ENCODE measurements at regions not wholly inside any gene's neighbourhood (a gene's known extent, or its start where the extent isn't known, plus 50 kb on each side); places are given as distances from the start of the nearest gene placed in this dataset.

DNA sequence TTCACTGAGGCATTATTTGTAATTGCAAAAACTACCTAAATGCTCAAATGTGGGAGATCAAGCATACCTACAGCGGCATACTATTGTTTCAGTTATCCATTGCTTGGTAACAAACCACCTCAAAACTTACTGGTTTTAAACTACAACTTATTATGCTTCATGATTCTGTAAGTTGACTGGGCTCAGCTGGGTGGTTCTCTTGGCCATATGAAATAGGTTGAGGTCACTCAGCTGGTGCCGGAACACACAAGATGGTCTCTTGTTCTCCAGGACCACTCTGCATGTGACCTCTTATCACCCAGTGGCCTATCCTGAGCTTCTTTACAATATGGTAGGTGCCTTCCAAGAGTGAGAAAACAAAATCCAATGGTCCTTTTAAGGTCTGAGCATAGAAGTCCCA is 195.4 kb upstream of the FGGY start:
- H3K56ac ChIP-seq (ENCODE audit: low read length) = no peak overlapping the region
- no peak overlapping the region for H2BK5ac ChIP-seq (ENCODE audit: low read length)
- H3K23ac ChIP-seq (ENCODE audit: low read length) = no peak overlapping the region
- no peaks in the 10 kb centered on the region for H3K27me3 ChIP-seq (ENCODE audit: insufficient read depth, low read length, poor library complexity)
- H2BK120ac ChIP-seq (ENCODE audit: low read depth, low read length) = no peak overlapping the region
- no peak overlapping the region for H3K4ac ChIP-seq (ENCODE audit: low read depth, low read length)
- no peaks in the 10 kb centered on the region for H3K79me1 ChIP-seq (ENCODE audit: low read length)
- H3K18ac ChIP-seq (ENCODE audit: low read length) = no peak overlapping the region
- H2BK15ac ChIP-seq (replicated peaks; ENCODE audit: low read depth) = no peak overlapping the region
- WGBS (ENCODE audit: extremely low coverage, insufficient coverage, low lambda C conversion rate) = no CpG with 5 or more reads among the region's 2 CpGs
- H3K4me3 ChIP-seq (ENCODE audit: low read length) = no peak overlapping the region
- no peak for DNase-seq
- no peaks in the 10 kb centered on the region for H3K4me1 ChIP-seq (ENCODE audit: control insufficient read depth, low read depth, low read length)
- no peaks in the 10 kb centered on the region for H3K79me2 ChIP-seq (ENCODE audit: control insufficient read depth, insufficient read depth, low read length)
- no peak overlapping the region for H4K8ac ChIP-seq (ENCODE audit: low read depth, low read length)
- H2AK5ac ChIP-seq (ENCODE audit: low read length) = no peak overlapping the region
- H3K4me2 ChIP-seq (ENCODE audit: low read length) = no peak overlapping the region
- no peak overlapping the region for H3K9ac ChIP-seq (ENCODE audit: low read length)
- H4K5ac ChIP-seq (ENCODE audit: low read length) = no peak overlapping the region
- H3K27ac ChIP-seq (ENCODE audit: low read depth, low read length) = no peak overlapping the region
- no peaks in the 10 kb centered on the region for H3K36me3 ChIP-seq (ENCODE audit: control insufficient read depth, insufficient read depth, low read length)

DNA sequence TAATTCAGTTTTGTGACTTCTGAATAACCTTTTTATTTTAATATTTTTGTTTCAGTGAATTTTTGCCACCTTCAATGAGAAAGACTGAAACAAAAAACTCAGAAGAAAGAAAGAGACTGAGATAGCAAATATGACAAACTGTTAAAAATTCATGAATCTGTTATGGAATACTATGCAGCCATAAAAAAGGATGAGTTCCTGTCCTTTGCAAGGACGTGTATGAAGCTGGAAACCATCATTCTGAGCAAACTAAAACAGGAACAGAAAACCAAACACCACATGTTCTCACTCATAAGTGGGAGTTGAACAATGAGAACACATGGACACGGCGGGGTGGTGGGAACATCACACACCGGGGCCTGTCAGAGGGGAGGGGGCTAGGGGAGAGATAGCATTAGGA is 193.4 kb upstream of the FGGY start:
- H3K4ac ChIP-seq (ENCODE audit: low read depth, low read length) = no peak overlapping the region
- no peak overlapping the region for H3K4me3 ChIP-seq (ENCODE audit: low read length)
- DNase-seq = no peak
- H2BK5ac ChIP-seq (ENCODE audit: low read length) = no peak overlapping the region
- H3K4me2 ChIP-seq (ENCODE audit: low read length) = no peak overlapping the region
- no peaks in the 10 kb centered on the region for H3K27me3 ChIP-seq (ENCODE audit: insufficient read depth, low read length, poor library complexity)
- no peak overlapping the region for H3K27ac ChIP-seq (ENCODE audit: low read depth, low read length)
- no peak overlapping the region for H4K5ac ChIP-seq (ENCODE audit: low read length)
- H2AK5ac ChIP-seq (ENCODE audit: low read length) = no peak overlapping the region
- H3K23ac ChIP-seq (ENCODE audit: low read length) = no peak overlapping the region
- no peaks in the 10 kb centered on the region for H3K79me1 ChIP-seq (ENCODE audit: low read length)
- H2BK15ac ChIP-seq (replicated peaks; ENCODE audit: low read depth) = no peak overlapping the region
- H3K36me3 ChIP-seq (ENCODE audit: control insufficient read depth, insufficient read depth, low read length) = no peaks in the 10 kb centered on the region
- no peaks in the 10 kb centered on the region for H3K79me2 ChIP-seq (ENCODE audit: control insufficient read depth, insufficient read depth, low read length)
- WGBS (ENCODE audit: extremely low coverage, insufficient coverage, low lambda C conversion rate) = no CpG with 5 or more reads among the region's 4 CpGs
- no peak overlapping the region for H3K9ac ChIP-seq (ENCODE audit: low read length)
- no peak overlapping the region for H3K56ac ChIP-seq (ENCODE audit: low read length)
- H3K18ac ChIP-seq (ENCODE audit: low read length) = no peak overlapping the region
- no peak overlapping the region for H4K8ac ChIP-seq (ENCODE audit: low read depth, low read length)
- H3K4me1 ChIP-seq (ENCODE audit: control insufficient read depth, low read depth, low read length) = no peaks in the 10 kb centered on the region
- H2BK120ac ChIP-seq (ENCODE audit: low read depth, low read length) = no peak overlapping the region

DNA sequence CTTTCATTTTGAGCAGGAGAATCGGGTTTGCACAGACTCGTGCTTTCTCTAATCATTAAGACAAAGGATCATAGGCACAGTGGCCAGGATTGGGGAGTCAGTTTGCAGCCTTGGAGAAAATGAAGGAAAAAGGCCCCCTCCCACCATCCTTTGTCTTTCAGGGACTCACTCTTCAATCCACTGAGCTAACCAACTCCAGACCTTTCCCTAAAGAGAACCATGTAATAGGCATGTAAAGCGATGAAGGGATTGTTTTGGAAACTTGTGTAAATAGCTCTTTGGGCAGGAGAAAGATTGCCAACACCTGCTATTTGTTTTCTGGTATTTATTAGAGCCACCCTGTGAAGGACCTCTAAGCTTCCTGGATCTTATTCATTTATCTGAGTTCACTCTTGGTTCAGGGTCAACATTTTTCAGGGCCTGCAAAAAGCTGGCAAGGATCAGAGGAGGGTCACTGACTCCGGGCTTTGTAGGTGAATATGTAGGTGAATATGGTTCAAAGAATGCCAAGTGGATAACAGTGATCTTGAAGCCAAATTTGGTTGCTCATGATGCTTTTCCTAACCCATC is 192.6 kb upstream of the FGGY start:
- no peak overlapping the region for H2BK120ac ChIP-seq (ENCODE audit: low read depth, low read length)
- H3K27ac ChIP-seq (ENCODE audit: low read depth, low read length) = no peak overlapping the region
- no peak overlapping the region for H3K18ac ChIP-seq (ENCODE audit: low read length)
- H3K4me3 ChIP-seq (ENCODE audit: low read length) = no peak overlapping the region
- WGBS (ENCODE audit: extremely low coverage, insufficient coverage, low lambda C conversion rate) = no CpG with 5 or more reads among the region's 4 CpGs
- no peak overlapping the region for H2BK5ac ChIP-seq (ENCODE audit: low read length)
- no peak overlapping the region for H2BK15ac ChIP-seq (replicated peaks; ENCODE audit: low read depth)
- no peak overlapping the region for H3K23ac ChIP-seq (ENCODE audit: low read length)
- H3K27me3 ChIP-seq (ENCODE audit: insufficient read depth, low read length, poor library complexity) = no peaks in the 10 kb centered on the region
- no peaks in the 10 kb centered on the region for H3K79me2 ChIP-seq (ENCODE audit: control insufficient read depth, insufficient read depth, low read length)
- H2AK5ac ChIP-seq (ENCODE audit: low read length) = no peak overlapping the region
- no peak for DNase-seq
- H3K4me2 ChIP-seq (ENCODE audit: low read length) = no peak overlapping the region
- H3K79me1 ChIP-seq (ENCODE audit: low read length) = no peaks in the 10 kb centered on the region
- H3K36me3 ChIP-seq (ENCODE audit: control insufficient read depth, insufficient read depth, low read length) = no peaks in the 10 kb centered on the region
- H3K9ac ChIP-seq (ENCODE audit: low read length) = no peak overlapping the region
- no peak overlapping the region for H3K4ac ChIP-seq (ENCODE audit: low read depth, low read length)
- no peak overlapping the region for H3K56ac ChIP-seq (ENCODE audit: low read length)
- H4K8ac ChIP-seq (ENCODE audit: low read depth, low read length) = no peak overlapping the region
- no peak overlapping the region for H4K5ac ChIP-seq (ENCODE audit: low read length)
- no peaks in the 10 kb centered on the region for H3K4me1 ChIP-seq (ENCODE audit: control insufficient read depth, low read depth, low read length)

DNA sequence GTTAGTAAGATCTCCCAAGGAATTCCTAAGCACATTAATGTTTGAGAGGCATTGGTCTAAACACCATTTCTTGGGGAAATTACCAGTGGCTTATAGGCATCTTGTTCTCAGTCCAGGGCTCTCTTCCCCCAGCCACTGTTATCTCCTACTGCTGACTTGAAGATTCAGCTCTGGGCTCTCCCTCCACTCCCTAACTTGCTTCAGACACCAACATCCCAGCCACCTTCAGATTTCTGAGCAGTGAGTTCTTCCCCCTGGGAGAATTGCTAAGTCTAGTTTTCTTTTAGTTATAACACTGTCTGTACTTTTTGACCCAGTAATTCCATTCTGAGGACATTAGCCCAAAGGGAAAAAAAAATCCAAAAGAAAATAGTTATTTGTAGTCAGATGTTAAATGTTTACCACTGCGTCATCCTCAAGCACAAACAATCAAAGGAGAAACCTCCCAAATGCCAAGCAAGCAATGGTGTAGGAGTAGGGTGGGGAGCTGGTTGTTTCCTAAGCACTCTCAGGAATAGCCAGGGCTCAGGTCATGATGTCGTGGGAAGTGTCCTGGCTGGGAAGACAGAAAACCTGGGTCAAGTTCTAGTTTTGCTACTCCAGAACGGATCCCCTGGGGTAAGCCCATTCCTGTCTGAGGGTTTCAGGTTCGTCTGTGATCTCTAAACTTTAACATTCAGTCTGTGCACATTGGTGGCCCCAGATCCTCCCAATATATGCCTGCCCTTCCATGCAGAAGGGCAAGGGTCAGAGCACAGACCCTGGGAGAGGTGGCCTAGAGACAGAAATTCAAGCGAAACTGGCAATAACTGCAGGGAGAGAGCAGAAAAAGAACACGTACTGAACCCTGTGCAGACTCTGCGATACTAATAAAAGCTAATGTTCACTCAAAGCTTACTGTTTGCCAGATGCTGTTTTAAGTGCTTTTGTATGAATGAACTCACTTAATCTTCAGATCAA is 191.1 kb upstream of the FGGY start:
- H3K56ac ChIP-seq (ENCODE audit: low read length) = no peak overlapping the region

DNA sequence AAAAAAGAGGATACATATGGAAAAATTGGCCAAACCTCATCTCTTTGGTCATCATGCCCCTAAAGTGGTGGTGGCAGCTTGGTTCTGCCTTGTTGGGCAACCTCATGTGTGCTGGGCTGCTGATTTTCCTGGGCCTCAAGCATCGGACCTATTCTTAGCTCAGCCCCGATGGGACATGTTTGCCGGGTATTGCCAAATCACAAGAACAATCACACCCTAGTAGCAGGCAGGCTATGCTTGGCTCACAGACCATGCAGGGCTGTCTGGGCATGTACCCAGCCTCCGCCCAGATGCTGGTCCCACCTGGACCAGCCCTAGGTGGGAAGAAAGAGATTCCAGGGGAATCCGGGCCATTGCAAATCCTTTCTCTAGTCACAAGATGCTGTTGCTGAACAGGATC is 189.4 kb upstream of the FGGY start:
- no peaks in the 10 kb centered on the region for H3K36me3 ChIP-seq (ENCODE audit: control insufficient read depth, insufficient read depth, low read length)
- no peak overlapping the region for H2AK5ac ChIP-seq (ENCODE audit: low read length)
- no peak for DNase-seq
- no peak overlapping the region for H3K4me3 ChIP-seq (ENCODE audit: low read length)
- H3K23ac ChIP-seq (ENCODE audit: low read length) = no peak overlapping the region
- no peak overlapping the region for H2BK15ac ChIP-seq (replicated peaks; ENCODE audit: low read depth)
- no peak overlapping the region for H3K9ac ChIP-seq (ENCODE audit: low read length)
- H3K4me2 ChIP-seq (ENCODE audit: low read length) = no peak overlapping the region
- no peak overlapping the region for H4K5ac ChIP-seq (ENCODE audit: low read length)
- no peak overlapping the region for H2BK120ac ChIP-seq (ENCODE audit: low read depth, low read length)
- H2BK5ac ChIP-seq (ENCODE audit: low read length) = no peak overlapping the region
- H3K4me1 ChIP-seq (ENCODE audit: control insufficient read depth, low read depth, low read length) = no peaks in the 10 kb centered on the region
- no peak overlapping the region for H3K27ac ChIP-seq (ENCODE audit: low read depth, low read length)
- no peak overlapping the region for H3K56ac ChIP-seq (ENCODE audit: low read length)
- H4K8ac ChIP-seq (ENCODE audit: low read depth, low read length) = no peak overlapping the region
- WGBS (ENCODE audit: extremely low coverage, insufficient coverage, low lambda C conversion rate) = no CpG with 5 or more reads among the region's 5 CpGs
- H3K27me3 ChIP-seq (ENCODE audit: insufficient read depth, low read length, poor library complexity) = no peaks in the 10 kb centered on the region
- H3K4ac ChIP-seq (ENCODE audit: low read depth, low read length) = no peak overlapping the region
- no peaks in the 10 kb centered on the region for H3K79me2 ChIP-seq (ENCODE audit: control insufficient read depth, insufficient read depth, low read length)
- H3K79me1 ChIP-seq (ENCODE audit: low read length) = no peaks in the 10 kb centered on the region
- H3K18ac ChIP-seq (ENCODE audit: low read length) = no peak overlapping the region

More for the DNA sequence above, 191.1 kb upstream of the FGGY start:
- H3K27ac ChIP-seq (ENCODE audit: low read depth, low read length) = no peak overlapping the region
- H3K4ac ChIP-seq (ENCODE audit: low read depth, low read length) = no peak overlapping the region
- no peak overlapping the region for H3K18ac ChIP-seq (ENCODE audit: low read length)
- DNase-seq = no peak
- H2AK5ac ChIP-seq (ENCODE audit: low read length) = no peak overlapping the region
- H2BK5ac ChIP-seq (ENCODE audit: low read length) = no peak overlapping the region
- H4K5ac ChIP-seq (ENCODE audit: low read length) = no peak overlapping the region
- H3K27me3 ChIP-seq (ENCODE audit: insufficient read depth, low read length, poor library complexity) = no peaks in the 10 kb centered on the region
- H3K9ac ChIP-seq (ENCODE audit: low read length) = no peak overlapping the region
- H3K36me3 ChIP-seq (ENCODE audit: control insufficient read depth, insufficient read depth, low read length) = no peaks in the 10 kb centered on the region
- no peak overlapping the region for H3K4me3 ChIP-seq (ENCODE audit: low read length)
- H3K79me2 ChIP-seq (ENCODE audit: control insufficient read depth, insufficient read depth, low read length) = no peaks in the 10 kb centered on the region
- H3K79me1 ChIP-seq (ENCODE audit: low read length) = no peaks in the 10 kb centered on the region
- H2BK120ac ChIP-seq (ENCODE audit: low read depth, low read length) = no peak overlapping the region
- H2BK15ac ChIP-seq (replicated peaks; ENCODE audit: low read depth) = no peak overlapping the region
- no peaks in the 10 kb centered on the region for H3K4me1 ChIP-seq (ENCODE audit: control insufficient read depth, low read depth, low read length)
- WGBS (ENCODE audit: extremely low coverage, insufficient coverage, low lambda C conversion rate) = no CpG with 5 or more reads among the region's 7 CpGs
- H3K4me2 ChIP-seq (ENCODE audit: low read length) = no peak overlapping the region
- H3K23ac ChIP-seq (ENCODE audit: low read length) = no peak overlapping the region
- H4K8ac ChIP-seq (ENCODE audit: low read depth, low read length) = no peak overlapping the region

Data from mesendoderm (in vitro differentiated cells).